Naive thymus-derived CD8-positive, alpha-beta T cell (primary cell): ENCODE measurements at regions not wholly inside any gene's neighbourhood (a gene's known extent, or its start where the extent isn't known, plus 50 kb on each side); places are given as distances from the start of the nearest gene placed in this dataset.

Experiments used
- ATAC-seq, 2 donors: fragments of 150-1000 bp; cut with Tn5 transposase in 1 of 2; sonication (Bioruptor Pico), chemical (Tn5 transposase) in 1 of 2; 1 replicate in 1 of 2; 2 replicates in 1 of 2; pipeline ENCODE4 v1.10.0; 2021; ENCODE audit warnings: mild to moderate bottlenecking in 2 of 2, moderate library complexity in 2 of 2
- POLR2A ChIA-PET: fragments of 350-600 bp; sonication (Branson Sonifier 250); formaldehyde crosslinking; loops from one replicate; lab custom pipeline; 2021; ENCODE audit warnings: antibody characterized with exemption; lab: Charles Lee
- DNase-seq, 10 donors: peaks; one replicate each; pipeline versions ENCODE4 v3.0.0 to v3.0.0-alpha.2; 2020 to 2022
- H3K27ac Mint-ChIP-seq, 10 donors: one replicate each; pipeline ENCODE4 v1.8.0; 2020 to 2022; ENCODE audit warnings: mild to moderate bottlenecking in 10 of 10, mixed read lengths in 10 of 10, moderate library complexity in 4 of 10, inconsistent platforms in 1 of 10
- H3K27me3 Mint-ChIP-seq, 5 donors: one replicate each; pipeline ENCODE4 v1.8.0; 2021 to 2022; ENCODE audit warnings: mixed read lengths in 5 of 5
- H3K36me3 Mint-ChIP-seq, 3 donors: one replicate each; pipeline ENCODE4 v1.8.0; 2020 to 2022; ENCODE audit warnings: mixed read lengths in 3 of 3, mild to moderate bottlenecking in 2 of 3, inconsistent platforms in 1 of 3
- H3K4me1 Mint-ChIP-seq, 4 donors: one replicate each; pipeline ENCODE4 v1.8.0; 2021 to 2022; ENCODE audit warnings: mixed read lengths in 4 of 4
- H3K4me3 Mint-ChIP-seq, 10 donors: one replicate each; pipeline ENCODE4 v1.8.0; 2020 to 2022; ENCODE audit warnings: mild to moderate bottlenecking in 10 of 10, mixed read lengths in 10 of 10, moderate library complexity in 6 of 10, inconsistent platforms in 1 of 10
- H3K9me3 Mint-ChIP-seq, 9 donors: one replicate each; pipeline ENCODE4 v1.8.0; 2020 to 2022; ENCODE audit warnings: mixed read lengths in 9 of 9, mild to moderate bottlenecking in 3 of 9, inconsistent platforms in 1 of 9, moderate library complexity in 1 of 9

DNA sequence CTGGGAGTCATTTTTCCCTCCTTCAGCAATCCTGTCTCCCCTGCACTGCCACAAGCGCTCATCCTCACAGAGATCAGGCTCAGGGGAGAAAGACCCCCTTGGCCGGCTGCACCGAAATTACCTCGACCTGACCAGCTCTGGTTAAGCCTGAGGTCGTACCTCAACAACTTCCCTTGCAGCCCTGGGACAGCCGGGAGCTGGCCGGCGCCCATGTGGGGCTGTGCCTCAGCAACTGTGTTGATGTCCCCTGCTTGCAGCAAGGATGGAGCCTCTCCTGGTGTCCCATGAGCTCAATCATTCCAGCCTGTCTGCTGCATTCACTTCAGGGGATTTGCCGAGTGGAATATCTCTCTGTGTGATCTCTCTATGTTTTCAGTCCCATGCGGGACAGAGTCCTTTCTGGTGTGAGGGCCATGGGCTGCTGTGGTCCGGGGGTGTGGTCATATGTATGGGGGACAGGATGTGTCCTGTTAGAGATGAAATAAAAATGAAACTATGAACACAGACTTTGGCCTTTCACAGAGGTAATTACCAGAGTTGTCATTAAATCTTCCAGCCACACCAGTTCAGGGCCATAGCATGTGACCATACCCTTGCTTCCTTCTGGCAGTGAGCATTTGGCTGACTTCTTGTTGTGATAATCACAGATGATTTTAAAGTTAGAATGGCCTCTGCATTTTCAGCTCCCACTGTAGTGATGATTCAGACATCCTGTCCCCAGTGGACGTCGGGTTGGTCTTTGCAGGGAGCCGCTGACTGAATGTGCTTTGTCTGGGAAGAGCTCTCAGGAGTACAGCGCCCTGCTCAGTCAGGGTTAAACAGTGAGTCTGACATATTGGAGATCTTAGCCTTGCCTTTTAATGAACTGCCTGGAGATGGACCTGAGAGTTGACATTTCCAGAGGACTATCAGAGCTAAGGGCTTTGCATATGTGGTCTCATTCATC, 405.9 kb downstream of the AACS start:
- Mint-ChIP-seq H3K4me1 (no peaks in the 10 kb centered on the region), H3K27ac (no peak overlapping the region), H3K9me3 (peaks cover 0 to 7% (median 0%) of the 10 kb centered on the region in 9 donors), H3K4me3 (no peak overlapping the region), H3K27me3 (peaks cover 4 to 20% (median 6%) of the 10 kb centered on the region in 5 donors), H3K36me3 (no peaks in the 10 kb centered on the region)
- DNase-seq = no peak
- no peak for ATAC-seq
- POLR2A ChIA-PET = no interaction called here

DNA sequence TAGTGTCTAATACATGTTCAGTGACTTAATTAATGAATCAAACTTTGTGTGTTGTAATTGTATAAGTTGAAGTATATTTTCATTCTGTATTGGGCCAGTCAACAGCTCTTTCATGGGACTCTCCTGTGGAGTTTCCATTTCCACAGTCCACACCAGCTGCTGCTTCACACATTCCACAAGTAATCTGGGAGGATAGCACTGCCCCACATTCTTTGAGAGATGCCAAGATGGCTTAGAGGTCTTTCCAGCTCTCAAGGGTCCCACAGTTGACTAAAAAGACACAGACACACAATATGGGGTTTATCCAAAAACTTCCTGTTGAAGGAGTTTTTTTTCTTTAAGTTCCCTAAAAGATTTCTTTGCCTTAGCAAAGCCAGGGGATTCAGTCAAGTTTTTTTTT, 408.3 kb downstream of the AACS start:
- Mint-ChIP-seq H3K4me3 (no peak overlapping the region), H3K9me3 (peaks cover 0 to 3% (median 0%) of the 10 kb centered on the region in 9 donors), H3K36me3 (no peaks in the 10 kb centered on the region), H3K27me3 (peaks cover 4 to 28% (median 16%) of the 10 kb centered on the region in 5 donors), H3K27ac (no peak overlapping the region), H3K4me1 (no peaks in the 10 kb centered on the region)
- no peak for ATAC-seq
- DNase-seq = no peak
- POLR2A ChIA-PET = no interaction called here

- Mint-ChIP-seq H3K27me3 (peaks cover 0 to 12% (median 0%) of the 10 kb centered on the region in 5 donors), H3K4me1 (no peaks in the 10 kb centered on the region), H3K36me3 (no peaks in the 10 kb centered on the region), H3K4me3 (no peak overlapping the region), H3K27ac (no peak overlapping the region), H3K9me3 (peaks cover 0 to 19% (median 8%) of the 10 kb centered on the region in 9 donors)
- POLR2A ChIA-PET = no interaction called here
- no peak for ATAC-seq
- no peak for DNase-seq
Measured at GRCh38 chr12:125487336-125487735, 422.1 kb downstream of the AACS start.

- POLR2A ChIA-PET = no interaction called here
- ATAC-seq (no peak), DNase-seq (no peak)
- Mint-ChIP-seq H3K4me3 (no peak overlapping the region), H3K9me3 (peaks cover 3 to 16% (median 10%) of the 10 kb centered on the region in 9 donors), H3K27me3 (peaks cover 0 to 4% (median 0%) of the 10 kb centered on the region in 5 donors), H3K27ac (no peak overlapping the region), H3K4me1 (no peaks in the 10 kb centered on the region), H3K36me3 (peaks cover 0 to 5% (median 2%) of the 10 kb centered on the region in 3 donors)
Measured at GRCh38 chr12:125491553-125491952, 426.3 kb downstream of the AACS start.

GRCh38 chr12:125492354-125493270, 427.4 kb downstream of the AACS start:
- ATAC-seq = no peak
- POLR2A ChIA-PET = no interaction called here
- H3K4me3 Mint-ChIP-seq = no peak overlapping the region
- no peaks in the 10 kb centered on the region for H3K4me1 Mint-ChIP-seq
- peaks cover 3 to 14% (median 10%) of the 10 kb centered on the region in 9 donors for H3K9me3 Mint-ChIP-seq
- H3K27ac Mint-ChIP-seq = no peak overlapping the region
- H3K27me3 Mint-ChIP-seq = peaks cover 0 to 10% (median 0%) of the 10 kb centered on the region in 5 donors
- no peak for DNase-seq
- H3K36me3 Mint-ChIP-seq = peaks cover 0 to 5% (median 2%) of the 10 kb centered on the region in 3 donors

- POLR2A ChIA-PET = no interaction called here
- peaks cover 0 to 14% (median 7%) of the 10 kb centered on the region in 9 donors for H3K9me3 Mint-ChIP-seq
- ATAC-seq = no peak
Measured at GRCh38 chr12:125493704-125494308, 428.6 kb downstream of the AACS start.

DNA sequence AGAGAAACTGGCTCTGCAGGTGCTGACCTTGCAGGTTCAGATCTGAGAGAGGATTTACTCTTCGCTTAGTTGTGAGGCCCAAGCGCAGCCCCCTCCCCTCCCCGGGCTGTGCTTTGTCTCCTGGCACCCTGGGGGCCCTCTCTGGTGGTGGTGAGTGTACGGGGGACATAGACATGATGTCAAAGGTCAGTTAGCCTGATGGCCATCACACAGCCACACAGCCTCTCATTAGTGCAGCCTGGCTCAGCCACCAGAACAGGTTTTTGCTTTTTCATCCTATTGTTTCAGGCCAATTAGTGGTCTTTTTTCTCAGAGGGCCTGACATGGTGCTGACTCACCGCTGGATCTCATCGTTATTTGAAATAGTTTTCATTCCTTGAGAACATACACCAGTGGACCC, 437.9 kb downstream of the AACS start:
- Mint-ChIP-seq H3K27me3 (peaks cover 0 to 14% (median 2%) of the 10 kb centered on the region in 5 donors), H3K36me3 (no peaks in the 10 kb centered on the region), H3K4me1 (no peaks in the 10 kb centered on the region), H3K4me3 (no peak overlapping the region), H3K9me3 (no peaks in the 10 kb centered on the region), H3K27ac (no peak overlapping the region)
- DNase-seq (no peak), ATAC-seq (no peak)
- POLR2A ChIA-PET = no interaction called here

More at GRCh38 chr12:125493704-125494308, 428.6 kb downstream of the AACS start:
- Mint-ChIP-seq H3K27ac (peak overlapping the region in 1 of 10 donors; percentile 66), H3K27me3 (peaks cover 0 to 11% (median 0%) of the 10 kb centered on the region in 5 donors), H3K4me1 (no peaks in the 10 kb centered on the region), H3K36me3 (peaks cover 0 to 5% (median 2%) of the 10 kb centered on the region in 3 donors), H3K4me3 (no peak overlapping the region)
- no peak for DNase-seq

DNA sequence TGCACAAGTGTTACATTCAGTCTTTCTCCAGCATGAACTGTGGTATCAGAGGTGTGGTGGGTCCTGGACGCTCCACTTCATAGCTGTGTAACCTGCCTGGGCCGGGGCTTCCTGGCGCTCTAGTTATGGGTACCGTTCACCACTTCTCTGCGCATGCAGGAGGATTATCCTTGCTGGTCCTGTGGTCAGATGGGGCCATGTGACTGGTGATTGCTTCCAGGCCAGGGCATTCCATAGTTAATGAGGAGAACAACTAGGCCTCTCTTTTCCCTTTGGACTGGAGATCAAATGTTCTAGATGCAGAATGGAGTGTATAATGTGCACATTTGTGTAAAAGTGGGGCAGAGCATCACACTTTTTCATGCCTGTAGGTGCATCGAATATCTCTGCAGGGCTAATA, 444.0 kb downstream of the AACS start:
- Mint-ChIP-seq H3K27ac (no peak overlapping the region), H3K36me3 (no peaks in the 10 kb centered on the region), H3K4me3 (no peak overlapping the region), H3K4me1 (no peaks in the 10 kb centered on the region), H3K27me3 (peaks cover 0 to 13% (median 0%) of the 10 kb centered on the region in 5 donors), H3K9me3 (peaks cover 0 to 3% (median 0%) of the 10 kb centered on the region in 9 donors)
- ATAC-seq = no peak
- POLR2A ChIA-PET = no interaction called here
- no peak for DNase-seq

GRCh38 chr12:125512541-125513298, 447.5 kb downstream of the AACS start:
- Mint-ChIP-seq H3K27ac (no peak overlapping the region), H3K36me3 (no peaks in the 10 kb centered on the region), H3K9me3 (peaks cover 0 to 3% (median 0%) of the 10 kb centered on the region in 9 donors), H3K4me3 (no peak overlapping the region), H3K4me1 (no peaks in the 10 kb centered on the region), H3K27me3 (peaks cover 0 to 8% (median 0%) of the 10 kb centered on the region in 5 donors)
- POLR2A ChIA-PET = no interaction called here
- ATAC-seq = no peak
- no peak for DNase-seq

- POLR2A ChIA-PET = no interaction called here
- H3K4me1 Mint-ChIP-seq = no peaks in the 10 kb centered on the region
- no peaks in the 10 kb centered on the region for H3K36me3 Mint-ChIP-seq
Measured at GRCh38 chr12:125515887-125516286, 450.7 kb downstream of the AACS start.

DNA sequence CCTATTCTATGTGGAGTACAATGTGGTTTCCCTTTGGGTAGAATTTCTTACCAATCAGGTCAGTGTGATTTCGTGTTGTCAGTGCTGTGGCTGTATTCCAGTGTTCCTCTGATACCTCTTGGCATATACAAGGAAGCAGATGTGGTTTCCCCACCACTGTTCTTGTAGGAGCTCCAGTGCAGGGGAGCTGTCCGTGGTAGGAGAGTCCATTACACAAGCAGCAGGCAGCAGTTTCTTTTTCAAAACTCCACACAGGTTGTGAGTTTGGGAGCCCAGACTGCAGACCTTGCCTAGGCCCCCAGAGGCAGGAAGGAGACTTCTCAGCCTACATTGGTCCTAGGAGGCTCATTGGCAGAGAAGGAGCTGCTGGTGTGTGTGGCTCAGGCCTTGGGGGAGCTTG, 452.8 kb downstream of the AACS start:
- Mint-ChIP-seq H3K27ac (no peak overlapping the region), H3K36me3 (peaks cover 0 to 8% (median 2%) of the 10 kb centered on the region in 3 donors), H3K9me3 (peaks cover 1 to 20% (median 12%) of the 10 kb centered on the region in 9 donors), H3K27me3 (peaks cover 0 to 9% (median 2%) of the 10 kb centered on the region in 5 donors), H3K4me1 (no peaks in the 10 kb centered on the region), H3K4me3 (no peak overlapping the region)
- POLR2A ChIA-PET = no interaction called here
- DNase-seq (no peak), ATAC-seq (no peak)

More at GRCh38 chr12:125515887-125516286, 450.7 kb downstream of the AACS start:
- DNase-seq = no peak
- H3K27ac Mint-ChIP-seq = no peak overlapping the region
- no peak overlapping the region for H3K4me3 Mint-ChIP-seq
- H3K9me3 Mint-ChIP-seq = peaks cover 0 to 6% (median 2%) of the 10 kb centered on the region in 9 donors
- peaks cover 0 to 7% (median 0%) of the 10 kb centered on the region in 5 donors for H3K27me3 Mint-ChIP-seq
- no peak for ATAC-seq
